Jurkat, Clone E6-1 (cell line): ENCODE measurements at regions not wholly inside any gene's neighbourhood (a gene's known extent, or its start where the extent isn't known, plus 50 kb on each side); places are given as distances from the start of the nearest gene placed in this dataset.
A peak's percentile ranks its signal among the peaks of the same experiment; 100 is the strongest.

Experiments used
- DNase-seq: peaks from one replicate; pipeline ENCODE4 v3.0.0-alpha.2; 2011; ENCODE audit warnings: low read depth, low spot score
- H3K4me3 ChIP-seq: 2 replicates; pipeline ENCODE4 v1.5.1; 2011; ENCODE audit warnings: mild to moderate bottlenecking, low read length, control low read depth, moderate library complexity

- no peak for DNase-seq
- H3K4me3 ChIP-seq: no peak overlapping the region
Observed at GRCh38 chr6:68427630-68428029, 207.5 kb upstream of the ADGRB3 start.

- H3K4me3 ChIP-seq: no peak overlapping the region
- DNase-seq: no peak
Observed at GRCh38 chr6:68410021-68410420, 225.1 kb upstream of the ADGRB3 start.

GRCh38 chr6:68400396-68400795 lies 234.7 kb upstream of the ADGRB3 start:
- DNase-seq: no peak
- H3K4me3 ChIP-seq: no peak overlapping the region

DNA sequence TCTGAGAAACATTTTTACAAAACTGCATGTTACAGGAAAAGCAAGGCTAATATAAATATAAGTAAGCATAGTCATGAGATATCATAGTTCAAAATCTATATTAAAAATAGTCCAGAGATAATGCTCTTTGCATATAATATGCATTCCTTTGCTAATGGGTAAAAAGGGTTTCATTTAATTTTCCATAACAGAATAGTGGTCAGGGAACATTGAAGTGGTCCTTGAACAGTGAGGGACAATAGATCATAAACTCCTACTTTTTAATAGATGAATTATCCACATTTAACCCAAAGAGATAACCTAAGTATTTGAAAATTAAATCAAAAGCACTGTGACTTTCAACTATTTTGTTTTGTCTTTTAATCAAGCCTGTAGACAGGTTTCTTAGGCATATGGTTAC lies 243.1 kb upstream of the ADGRB3 start:
- no peak for DNase-seq
- H3K4me3 ChIP-seq: no peak overlapping the region

- DNase-seq: no peak
- H3K4me3 ChIP-seq: no peak overlapping the region
Observed at GRCh38 chr6:68372991-68373390, 262.1 kb upstream of the ADGRB3 start.

- no peak overlapping the region for H3K4me3 ChIP-seq
- no peak for DNase-seq
Observed at GRCh38 chr6:68368845-68369244, 266.2 kb upstream of the ADGRB3 start.

- DNase-seq: no peak
Observed at GRCh38 chr6:68364271-68364805, 270.7 kb upstream of the ADGRB3 start.

GRCh38 chr6:68343901-68344300 lies 291.2 kb upstream of the ADGRB3 start:
- H3K4me3 ChIP-seq: no peak overlapping the region
- peak; percentile 58 for DNase-seq

More at GRCh38 chr6:68364271-68364805, 270.7 kb upstream of the ADGRB3 start:
- H3K4me3 ChIP-seq: no peak overlapping the region

DNA sequence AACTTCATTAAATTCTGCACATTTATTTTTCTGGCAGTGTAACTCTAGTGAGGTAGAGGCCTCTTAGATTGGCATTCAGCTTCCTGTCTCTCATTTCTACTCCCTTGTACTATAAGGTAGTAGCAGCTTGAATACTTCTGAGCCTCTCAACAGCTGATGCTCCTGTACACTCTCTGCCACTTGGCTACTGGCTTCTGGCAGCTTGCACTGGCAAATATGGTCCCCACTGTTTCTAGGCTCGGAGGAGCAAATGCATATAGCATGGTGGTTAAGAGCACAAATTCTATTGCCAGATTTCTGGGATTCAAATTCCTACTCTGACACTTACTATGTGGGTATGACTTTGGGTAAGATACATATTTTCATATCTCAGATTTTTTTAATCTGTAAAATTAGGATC lies 292.8 kb upstream of the ADGRB3 start:
- no peak for DNase-seq
- H3K4me3 ChIP-seq: no peak overlapping the region

DNA sequence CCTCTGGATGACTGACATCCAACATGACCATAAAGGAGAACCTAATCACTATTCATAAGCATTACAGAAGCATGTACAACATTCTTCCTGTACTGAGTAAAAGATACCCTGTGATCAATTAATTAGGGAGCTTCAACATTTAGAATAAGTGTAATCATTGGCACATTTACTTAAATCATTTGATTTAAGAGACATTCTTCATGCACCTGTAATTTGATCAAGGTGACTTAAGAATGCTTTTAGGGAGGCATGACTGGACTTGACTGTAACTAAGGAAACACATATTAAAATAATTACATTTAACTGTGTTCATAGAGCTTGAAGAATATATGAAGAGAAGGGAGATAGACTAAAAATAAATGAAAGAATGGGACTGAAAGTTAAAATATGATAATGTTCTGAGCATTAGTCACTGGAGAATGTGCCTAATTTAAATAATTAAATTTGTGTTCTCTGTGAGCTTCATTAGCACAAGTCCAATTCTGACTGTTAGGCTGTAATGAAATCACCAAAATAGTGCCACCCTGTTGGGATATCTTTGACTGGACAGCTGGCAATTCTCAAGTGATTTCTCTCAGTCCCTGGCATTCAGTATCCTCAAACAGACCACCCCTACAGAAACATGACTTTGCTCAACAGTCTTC lies 295.5 kb upstream of the ADGRB3 start:
- no peak for DNase-seq
- H3K4me3 ChIP-seq: no peak overlapping the region

- no peak overlapping the region for H3K4me3 ChIP-seq
- no peak for DNase-seq
Observed at GRCh38 chr6:68333442-68333841, 301.6 kb upstream of the ADGRB3 start.

- H3K4me3 ChIP-seq: no peak overlapping the region
- no peak for DNase-seq
Observed at GRCh38 chr6:68328156-68328555, 306.9 kb upstream of the ADGRB3 start.

DNA sequence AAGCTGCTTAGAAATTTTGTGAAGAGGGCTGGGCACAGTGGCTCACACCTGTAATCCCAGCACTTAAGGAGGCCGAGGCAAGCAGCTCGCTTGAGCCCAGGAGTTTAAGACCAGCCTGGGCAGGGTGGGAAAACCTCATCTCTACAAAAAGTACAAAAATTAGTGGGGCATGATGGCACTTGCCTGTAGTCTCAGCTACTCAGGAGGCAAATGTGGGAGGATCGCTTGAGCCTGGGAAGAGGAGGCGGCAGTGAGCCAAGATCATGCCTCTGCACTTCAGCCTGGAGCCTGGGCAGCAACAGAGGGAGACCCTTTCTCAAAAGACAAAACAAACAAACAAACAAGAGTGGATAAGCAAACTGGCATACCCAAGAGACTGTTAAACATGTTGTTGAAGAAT lies 308.3 kb upstream of the ADGRB3 start:
- no peak for DNase-seq
- H3K4me3 ChIP-seq: no peak overlapping the region

GRCh38 chr6:68317366-68317765 lies 317.7 kb upstream of the ADGRB3 start:
- DNase-seq: no peak
- H3K4me3 ChIP-seq: no peak overlapping the region

DNA sequence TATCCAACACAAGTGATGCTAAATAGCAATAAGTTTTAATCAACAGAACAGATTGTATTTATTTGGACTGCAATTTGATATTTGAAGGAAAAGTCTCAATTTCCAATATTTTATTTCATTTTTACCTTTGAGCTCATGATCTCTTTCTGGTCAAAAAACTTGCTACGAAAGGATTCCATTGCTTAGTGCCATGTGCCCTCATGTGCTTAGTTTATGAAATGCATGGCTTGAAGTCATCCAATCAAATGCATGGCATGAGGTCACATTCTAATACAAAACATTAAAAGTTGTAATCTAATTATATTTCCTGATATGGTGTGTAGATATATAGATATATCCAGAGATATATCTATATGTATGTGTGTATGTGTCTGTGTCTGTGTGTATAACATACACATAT lies 321.2 kb upstream of the ADGRB3 start:
- H3K4me3 ChIP-seq: no peak overlapping the region
- DNase-seq: peak; percentile 1

DNA sequence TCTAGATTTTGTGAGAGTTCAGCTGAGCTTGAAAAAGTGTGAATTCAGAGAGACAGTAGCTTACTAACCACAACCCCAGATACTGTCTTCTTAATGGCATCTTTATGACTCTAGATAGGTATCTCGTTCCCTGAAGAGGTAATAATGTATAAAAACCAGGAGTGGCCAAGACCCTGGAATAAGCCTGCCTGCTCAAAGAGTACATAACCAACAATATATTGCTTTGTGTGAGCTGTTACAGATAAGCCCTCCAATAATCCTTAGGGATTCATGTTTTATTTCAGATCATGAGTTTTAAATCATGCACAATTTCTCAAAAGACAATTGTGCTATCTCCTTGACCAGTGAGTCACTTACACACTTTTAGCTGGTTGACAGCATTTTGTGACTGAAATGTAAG lies 327.8 kb upstream of the ADGRB3 start:
- no peak for DNase-seq

DNA sequence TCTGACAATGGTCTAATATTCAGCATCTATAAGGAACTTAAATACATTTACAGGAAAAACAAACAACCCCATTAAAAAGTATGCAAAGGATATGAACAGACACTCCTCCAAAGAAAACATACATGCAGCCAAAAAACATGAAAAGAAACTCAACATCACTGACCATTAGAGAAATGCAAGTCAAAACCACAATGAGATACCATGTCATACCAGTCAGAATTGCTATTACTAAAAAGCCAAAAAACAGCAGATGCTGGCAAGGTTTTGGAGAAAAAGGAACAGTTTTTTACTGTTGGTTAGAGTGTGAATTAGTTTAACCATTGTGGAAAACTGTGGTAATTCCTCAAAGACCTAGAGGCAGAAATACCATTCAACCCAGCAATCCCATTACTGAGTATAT lies 339.0 kb upstream of the ADGRB3 start:
- no peak overlapping the region for H3K4me3 ChIP-seq
- DNase-seq: no peak

More for the DNA sequence above, 327.8 kb upstream of the ADGRB3 start:
- no peak overlapping the region for H3K4me3 ChIP-seq

- no peak overlapping the region for H3K4me3 ChIP-seq
- DNase-seq: no peak
Observed at GRCh38 chr6:68282646-68283045, 352.4 kb upstream of the ADGRB3 start.

DNA sequence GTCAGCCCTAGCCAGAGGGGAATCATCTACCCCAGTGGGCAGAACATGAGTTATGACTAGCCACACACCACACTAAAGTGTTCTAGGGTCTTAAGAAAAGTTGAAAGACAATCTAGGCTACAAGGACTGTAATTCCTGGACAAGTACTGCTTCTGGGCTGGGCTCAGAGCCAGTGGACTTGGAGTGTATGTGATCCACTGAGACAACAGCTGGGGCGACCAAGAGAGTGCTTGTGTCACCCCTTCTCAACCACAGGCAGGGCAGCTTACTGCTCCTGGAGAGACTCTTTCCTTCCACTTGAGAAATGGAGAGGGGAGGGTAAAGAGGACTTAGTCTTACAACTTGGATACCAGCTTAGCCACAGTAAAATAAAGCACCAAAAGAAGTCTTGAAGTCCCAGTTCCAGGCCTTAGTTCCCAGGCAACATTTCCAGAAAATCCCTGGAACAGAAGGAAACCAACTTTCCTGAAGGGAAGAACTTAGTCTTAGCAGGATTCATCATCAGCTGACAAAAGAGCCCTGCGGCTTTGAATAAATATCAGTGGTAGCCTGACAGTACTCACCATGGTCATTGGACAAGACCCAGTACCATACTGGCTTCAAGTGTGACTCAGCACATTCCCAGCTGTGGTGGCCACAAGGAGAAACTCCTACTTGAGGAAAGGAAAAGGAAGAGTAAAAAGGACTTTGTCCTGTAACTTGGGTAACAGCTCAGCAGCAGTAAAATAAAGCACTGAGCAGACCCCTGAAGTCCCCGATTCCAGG lies 355.1 kb upstream of the ADGRB3 start:
- no peak for DNase-seq
- no peak overlapping the region for H3K4me3 ChIP-seq

- no peak for DNase-seq
- H3K4me3 ChIP-seq: no peak overlapping the region
Observed at GRCh38 chr6:68273297-68273696, 361.8 kb upstream of the ADGRB3 start.

DNA sequence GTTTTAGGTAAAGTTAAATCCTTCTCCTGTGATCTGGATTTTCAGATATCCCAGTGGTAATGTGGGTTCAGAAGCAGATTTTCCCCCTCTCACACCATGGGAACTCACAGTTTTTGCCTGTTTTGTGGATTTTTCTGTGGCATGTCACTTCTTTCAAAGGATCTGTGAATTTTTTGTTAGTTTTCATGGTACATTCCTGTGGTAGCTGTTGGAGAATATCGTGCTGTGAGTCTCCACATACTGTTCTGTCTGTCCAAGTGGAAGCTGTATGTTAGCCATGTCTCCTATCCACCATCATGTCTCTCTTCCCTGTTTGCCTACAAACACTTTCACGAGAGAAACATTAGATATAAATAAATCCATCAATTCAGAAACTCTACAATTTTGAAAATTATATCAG lies 378.7 kb upstream of the ADGRB3 start:
- H3K4me3 ChIP-seq: no peak overlapping the region
- no peak for DNase-seq
